Loucy (cell line): ENCODE measurements at regions not wholly inside any gene's neighbourhood (a gene's known extent, or its start where the extent isn't known, plus 50 kb on each side); places are given as distances from the start of the nearest gene placed in this dataset.

Experiments used
- CTCF ChIP-seq: fragments of 200-600 bp; sonication (generic); conservative IDR thresholded peaks from 2 replicates; pipeline ENCODE4 v1.5.1; 2014; ENCODE audit warnings: mild to moderate bottlenecking, antibody characterized with exemption, low read length
- EZH2phosphoT487 ChIP-seq: fragments of 200-600 bp; IDR thresholded peaks from 2 replicates; pipeline ENCODE4 v1.6.1; 2018; ENCODE audit warnings: antibody characterized with exemption, mild to moderate bottlenecking, moderate library complexity, borderline replicate concordance

DNA sequence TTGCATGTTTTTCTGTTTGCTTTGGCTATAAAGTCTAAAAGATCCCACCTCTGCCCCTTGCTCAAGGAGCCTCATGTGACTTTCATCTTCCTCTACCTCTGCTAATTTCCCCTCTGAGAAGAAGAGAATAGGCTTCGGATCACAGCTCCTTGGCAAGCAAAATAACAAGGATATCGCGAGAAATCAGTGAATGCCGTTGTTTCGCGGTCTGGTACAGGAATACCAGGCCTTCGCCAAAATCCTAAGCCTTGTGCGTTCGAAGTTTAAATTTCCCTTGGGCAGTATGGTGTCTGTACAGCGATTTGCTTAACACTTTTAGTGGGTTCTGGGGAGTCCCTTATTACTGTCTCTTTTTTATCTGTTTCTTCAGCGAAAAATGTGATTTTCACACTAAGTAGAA lies 142.3 kb downstream of the IRF8 start:
- TF ChIP-seq CTCF (no peak), EZH2phosphoT487 (no peak)
